Right lobe of liver (tissue), 4 donors: ENCODE measurements at regions not wholly inside any gene's neighbourhood (a gene's known extent, or its start where the extent isn't known, plus 50 kb on each side); places are given as distances from the start of the nearest gene placed in this dataset.

Experiments used
- CTCF ChIP-seq, 4 donors: fragments of 200-600 bp in 3 of 4; fragments of 450-650 bp in 1 of 4; IDR thresholded peaks; one replicate each; pipeline versions ENCODE4 v1.5.1 to v1.8.0; 2016 to 2022; ENCODE audit warnings: antibody characterized with exemption in 4 of 4, mild to moderate bottlenecking in 2 of 4
- POLR2A ChIP-seq: fragments of 450-650 bp; IDR thresholded peaks from one replicate; pipeline ENCODE4 v1.6.1; 2017; ENCODE audit warnings: antibody characterized with exemption, mild to moderate bottlenecking
- donor health status: DM: no; HTN: no; CAD: no.
- donor health status: DM: no; HTN: no; CAD: no.
- donor health status: DM: no; HTN: yes; CAD: no.

DNA sequence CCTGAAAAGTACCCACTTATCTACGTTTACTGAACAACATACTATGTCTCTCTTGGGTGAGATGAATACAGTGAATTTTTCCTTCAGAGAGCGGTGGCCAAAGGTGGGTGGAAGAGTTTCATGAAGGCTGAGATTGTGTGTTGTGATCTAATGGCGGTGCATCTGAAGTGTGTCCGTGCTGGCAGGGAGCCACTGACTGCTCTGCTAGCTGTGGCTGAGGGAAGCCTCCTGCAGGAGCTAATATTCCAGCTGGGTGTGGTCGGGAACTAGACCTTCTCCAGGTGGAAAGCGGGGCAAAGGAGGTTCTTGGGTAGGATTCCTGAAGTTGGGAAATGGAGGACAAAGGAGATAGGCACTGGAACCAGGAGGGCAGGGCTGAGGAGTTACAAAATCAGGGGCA lies 69.2 kb upstream of the GRB10 start:
- TF ChIP-seq CTCF (IDR thresholded peaks at IDR 0.05) (no peak), POLR2A (no peak)
